GM12864 (cell line): ENCODE measurements at regions not wholly inside any gene's neighbourhood (a gene's known extent, or its start where the extent isn't known, plus 50 kb on each side); places are given as distances from the start of the nearest gene placed in this dataset.

Experiments
- DNase-seq: peaks from one replicate; pipeline ENCODE4 v3.0.0-alpha.2; 2011; ENCODE audit warnings: low read depth
- H3K4me3 ChIP-seq: 2 replicates; pipeline ENCODE4 v1.5.1; 2011; ENCODE audit warnings: mild to moderate bottlenecking, low read depth, low read length, control low read depth
- TF ChIP-seq, protein P1 (sequence below): IDR thresholded peaks from 2 replicates; pipeline ENCODE4 v1.5.1; 2011; ENCODE audit warnings: low read depth, mild to moderate bottlenecking, moderate library complexity, low read length, control low read depth, inconsistent platforms; ENCODE audit errors: missing control alignments

DNA sequence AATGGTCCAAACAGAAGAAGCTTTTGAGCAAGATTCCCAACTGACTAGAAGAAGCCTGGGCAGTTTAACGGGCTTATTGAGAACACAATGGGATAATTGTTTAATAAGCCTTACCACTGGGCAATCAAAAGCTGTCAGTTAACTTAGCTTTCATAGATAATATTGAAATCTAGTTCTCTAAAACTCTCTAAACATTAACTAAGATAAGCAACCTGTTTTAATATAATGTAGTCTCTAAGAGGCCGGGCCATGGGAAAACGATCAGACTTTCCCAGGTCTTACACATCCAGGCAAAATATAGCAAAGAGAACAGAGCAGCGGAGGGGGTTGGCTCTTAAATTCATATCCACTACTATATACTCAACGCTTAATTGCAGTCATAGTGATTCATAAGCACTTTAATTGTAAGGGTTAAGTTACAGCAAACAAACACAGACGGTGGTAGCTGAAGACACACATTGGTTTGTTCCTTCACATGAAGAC lies 128.0 kb upstream of the FAM83B start:
- no peak for DNase-seq
- TF ChIP-seq, protein P1, sequence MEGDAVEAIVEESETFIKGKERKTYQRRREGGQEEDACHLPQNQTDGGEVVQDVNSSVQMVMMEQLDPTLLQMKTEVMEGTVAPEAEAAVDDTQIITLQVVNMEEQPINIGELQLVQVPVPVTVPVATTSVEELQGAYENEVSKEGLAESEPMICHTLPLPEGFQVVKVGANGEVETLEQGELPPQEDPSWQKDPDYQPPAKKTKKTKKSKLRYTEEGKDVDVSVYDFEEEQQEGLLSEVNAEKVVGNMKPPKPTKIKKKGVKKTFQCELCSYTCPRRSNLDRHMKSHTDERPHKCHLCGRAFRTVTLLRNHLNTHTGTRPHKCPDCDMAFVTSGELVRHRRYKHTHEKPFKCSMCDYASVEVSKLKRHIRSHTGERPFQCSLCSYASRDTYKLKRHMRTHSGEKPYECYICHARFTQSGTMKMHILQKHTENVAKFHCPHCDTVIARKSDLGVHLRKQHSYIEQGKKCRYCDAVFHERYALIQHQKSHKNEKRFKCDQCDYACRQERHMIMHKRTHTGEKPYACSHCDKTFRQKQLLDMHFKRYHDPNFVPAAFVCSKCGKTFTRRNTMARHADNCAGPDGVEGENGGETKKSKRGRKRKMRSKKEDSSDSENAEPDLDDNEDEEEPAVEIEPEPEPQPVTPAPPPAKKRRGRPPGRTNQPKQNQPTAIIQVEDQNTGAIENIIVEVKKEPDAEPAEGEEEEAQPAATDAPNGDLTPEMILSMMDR: no peak
- no peak overlapping the region for H3K4me3 ChIP-seq

DNA sequence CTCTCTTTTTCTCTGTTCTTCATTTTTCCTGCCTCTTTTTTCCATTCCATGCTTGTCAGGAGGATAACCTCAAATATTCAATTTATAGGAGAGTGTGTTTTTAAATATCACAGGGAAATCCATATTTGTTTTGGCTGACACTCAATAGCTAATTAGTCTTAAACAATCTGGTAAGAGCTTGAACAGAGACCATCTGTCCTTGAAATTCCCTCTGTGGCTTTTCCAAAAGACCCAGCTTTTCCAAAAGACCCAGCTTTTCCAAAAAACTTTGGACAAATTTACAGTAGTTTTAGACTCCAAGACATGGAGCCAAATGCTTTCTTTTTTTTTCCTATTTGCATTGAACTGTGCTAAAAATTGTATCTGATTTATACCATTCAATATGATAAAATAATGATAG lies 127.4 kb upstream of the FAM83B start:
- DNase-seq: no peak
- H3K4me3 ChIP-seq: no peak overlapping the region
- TF ChIP-seq, protein P1: no peak

DNA sequence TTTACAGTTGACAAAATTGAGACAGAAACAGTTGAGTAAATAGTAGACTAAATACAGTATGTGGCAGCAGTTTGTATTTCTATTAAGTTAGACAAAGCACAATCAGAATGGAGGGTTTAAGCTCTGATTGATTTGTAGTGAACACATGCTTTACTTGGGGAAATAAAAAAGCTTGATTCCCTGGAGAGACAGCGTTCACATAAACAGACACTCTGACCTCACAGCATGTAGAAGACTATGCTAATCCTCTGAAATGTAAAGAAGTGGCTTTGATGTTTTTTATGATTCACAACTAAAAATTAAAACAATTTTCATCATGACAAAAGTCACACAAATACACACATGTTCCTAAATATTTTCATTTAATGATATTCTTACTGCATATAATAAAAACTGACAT lies 126.9 kb upstream of the FAM83B start:
- H3K4me3 ChIP-seq: no peak overlapping the region
- TF ChIP-seq, protein P1: no peak
- no peak for DNase-seq

- no peak for DNase-seq
- TF ChIP-seq, protein P1: no peak
- H3K4me3 ChIP-seq: no peak overlapping the region
Observed at GRCh38 chr6:54722328-54722727, 124.2 kb upstream of the FAM83B start.

GRCh38 chr6:54729716-54730115 lies 116.9 kb upstream of the FAM83B start:
- H3K4me3 ChIP-seq: no peak overlapping the region
- no peak for DNase-seq
- TF ChIP-seq, protein P1: no peak

GRCh38 chr6:54730767-54731630 lies 115.6 kb upstream of the FAM83B start:
- TF ChIP-seq, protein P1: no peak
- no peak for DNase-seq
- no peak overlapping the region for H3K4me3 ChIP-seq

GRCh38 chr6:54737247-54737646 lies 109.3 kb upstream of the FAM83B start:
- TF ChIP-seq, protein P1: peak; percentile 70
- no peak for DNase-seq
- H3K4me3 ChIP-seq: no peak overlapping the region
